ENCODE measurements at regions not wholly inside any gene's neighbourhood (a gene's known extent, or its start where the extent isn't known, plus 50 kb on each side); places are given as distances from the start of the nearest gene placed in this dataset.
"Not testable (repeated sequence)": the region's sequence is repeated elsewhere in the genome, so short reads cannot be mapped to it uniquely, and the experiment has no call there.

DNA sequence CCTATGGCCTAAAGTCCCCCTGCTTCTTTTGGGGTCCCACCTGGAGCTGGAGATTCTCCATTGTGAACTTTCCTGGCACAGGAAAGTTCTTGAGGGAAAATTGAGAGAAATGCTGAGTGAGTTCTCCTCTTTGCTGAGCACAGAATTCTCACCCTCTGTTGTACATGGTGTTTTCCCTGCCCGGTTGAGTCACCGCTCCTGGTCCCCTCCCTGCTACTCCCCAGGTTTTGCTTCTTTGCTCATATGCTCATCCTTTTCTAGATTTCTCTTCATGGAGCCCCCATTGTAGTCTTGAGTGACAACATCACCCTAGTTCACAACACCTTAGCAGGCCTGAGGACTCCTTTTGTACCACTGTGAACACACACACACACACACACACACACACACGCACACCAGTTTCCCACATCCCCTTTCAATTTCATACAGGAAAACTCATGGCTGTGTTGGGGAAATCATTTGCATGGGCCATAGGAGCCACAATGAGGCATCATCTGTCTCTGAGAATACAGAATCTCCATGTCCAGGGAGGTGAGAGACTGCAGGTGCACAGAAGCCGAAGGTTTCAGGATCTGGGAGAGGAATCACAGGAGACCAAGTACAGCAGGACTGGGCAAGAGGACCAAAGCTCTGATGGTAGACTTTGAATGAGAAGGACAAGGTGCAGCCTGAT lies 585.3 kb downstream of the GOLGA6L6 start:
- TF ChIP-seq, protein P1, sequence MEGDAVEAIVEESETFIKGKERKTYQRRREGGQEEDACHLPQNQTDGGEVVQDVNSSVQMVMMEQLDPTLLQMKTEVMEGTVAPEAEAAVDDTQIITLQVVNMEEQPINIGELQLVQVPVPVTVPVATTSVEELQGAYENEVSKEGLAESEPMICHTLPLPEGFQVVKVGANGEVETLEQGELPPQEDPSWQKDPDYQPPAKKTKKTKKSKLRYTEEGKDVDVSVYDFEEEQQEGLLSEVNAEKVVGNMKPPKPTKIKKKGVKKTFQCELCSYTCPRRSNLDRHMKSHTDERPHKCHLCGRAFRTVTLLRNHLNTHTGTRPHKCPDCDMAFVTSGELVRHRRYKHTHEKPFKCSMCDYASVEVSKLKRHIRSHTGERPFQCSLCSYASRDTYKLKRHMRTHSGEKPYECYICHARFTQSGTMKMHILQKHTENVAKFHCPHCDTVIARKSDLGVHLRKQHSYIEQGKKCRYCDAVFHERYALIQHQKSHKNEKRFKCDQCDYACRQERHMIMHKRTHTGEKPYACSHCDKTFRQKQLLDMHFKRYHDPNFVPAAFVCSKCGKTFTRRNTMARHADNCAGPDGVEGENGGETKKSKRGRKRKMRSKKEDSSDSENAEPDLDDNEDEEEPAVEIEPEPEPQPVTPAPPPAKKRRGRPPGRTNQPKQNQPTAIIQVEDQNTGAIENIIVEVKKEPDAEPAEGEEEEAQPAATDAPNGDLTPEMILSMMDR (IDR thresholded peaks at IDR 0.05; ENCODE audit: borderline replicate concordance, insufficient read depth, low read depth, low read length) = no peak

DNA sequence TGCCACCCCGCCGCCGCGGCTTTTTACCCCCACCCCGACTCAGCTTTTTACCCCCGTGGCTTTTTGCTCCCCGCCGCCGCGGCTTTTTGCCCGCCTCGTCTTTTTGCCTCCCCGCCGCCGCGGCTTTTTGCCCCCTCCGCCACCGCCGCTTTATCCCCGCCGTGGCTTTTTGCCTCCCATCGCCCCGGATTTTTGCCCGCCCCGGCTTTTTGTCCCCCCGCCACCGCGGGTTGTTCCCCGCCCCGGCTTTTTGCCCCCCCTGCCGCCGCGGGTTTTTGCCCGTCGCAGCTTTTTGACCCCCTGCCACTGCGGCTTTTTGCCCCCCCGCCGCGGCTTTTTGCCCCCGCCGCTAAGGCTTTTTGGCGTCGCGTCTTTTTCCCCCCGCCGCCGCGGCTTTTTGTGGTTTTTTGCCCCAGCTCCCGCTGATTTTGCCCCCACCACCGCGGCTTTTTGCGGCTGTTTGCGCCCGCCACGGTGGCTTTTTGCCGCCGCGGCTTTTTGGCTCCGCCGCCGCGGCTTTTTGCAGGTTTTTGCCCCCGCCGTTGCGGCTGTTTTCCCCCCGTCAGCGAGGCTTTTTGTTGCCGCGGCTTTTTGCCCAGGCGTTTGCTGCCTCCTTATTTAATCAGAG lies 597.2 kb downstream of the GOLGA6L6 start:
- TF ChIP-seq, protein P1 (IDR thresholded peaks at IDR 0.05; ENCODE audit: borderline replicate concordance, insufficient read depth, low read depth, low read length) = no peak
- no peak overlapping the region for H3K4me3 ChIP-seq (ENCODE audit: low read depth, low read length)

More for the DNA sequence above, 585.3 kb downstream of the GOLGA6L6 start:
- no peak overlapping the region for H3K4me3 ChIP-seq (ENCODE audit: low read depth, low read length)

DNA sequence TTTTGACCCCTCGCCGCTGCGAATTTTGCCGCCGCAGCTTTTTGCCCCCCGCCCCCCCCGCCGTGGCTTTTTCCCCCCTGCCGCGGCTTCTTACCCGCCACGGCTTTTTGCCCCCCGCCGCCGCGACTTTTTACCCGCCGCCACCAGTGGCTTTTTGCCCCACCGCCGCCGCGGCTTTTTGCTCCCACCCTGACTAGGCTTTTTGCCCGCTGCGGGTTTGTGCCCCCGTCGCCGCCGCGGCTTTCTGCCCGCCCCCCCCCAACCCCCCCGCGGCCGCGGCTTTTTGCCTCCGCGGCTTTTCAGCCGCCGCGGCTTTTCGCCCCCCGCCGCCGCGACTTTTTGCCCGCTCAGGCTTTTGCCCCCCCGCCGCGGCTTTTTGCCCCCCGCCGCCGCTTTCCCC lies 598.1 kb downstream of the GOLGA6L6 start:
- TF ChIP-seq, protein P1 (IDR thresholded peaks at IDR 0.05; ENCODE audit: borderline replicate concordance, insufficient read depth, low read depth, low read length) = no peak
- no peak overlapping the region for H3K4me3 ChIP-seq (ENCODE audit: low read depth, low read length)

DNA sequence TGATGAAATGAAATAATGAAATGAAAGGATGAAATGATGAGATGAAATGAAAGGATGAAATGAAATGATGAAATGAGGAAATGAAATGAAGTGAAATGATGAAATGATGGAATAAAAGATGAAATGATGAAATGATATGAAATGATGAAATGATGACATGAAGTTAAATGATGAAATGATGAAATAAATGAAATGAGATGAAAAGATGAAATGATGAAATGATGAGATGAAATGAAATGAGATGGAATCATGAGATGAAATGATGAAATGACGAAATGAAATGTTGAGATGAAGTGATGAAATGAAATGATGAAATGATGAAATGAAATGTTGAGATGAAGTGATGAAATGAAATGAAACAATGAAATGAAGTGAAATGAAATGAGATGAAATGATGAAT lies 638.3 kb downstream of the GOLGA6L6 start:
- H3K4me3 ChIP-seq (ENCODE audit: low read depth, low read length) = not testable (repeated sequence)

DNA sequence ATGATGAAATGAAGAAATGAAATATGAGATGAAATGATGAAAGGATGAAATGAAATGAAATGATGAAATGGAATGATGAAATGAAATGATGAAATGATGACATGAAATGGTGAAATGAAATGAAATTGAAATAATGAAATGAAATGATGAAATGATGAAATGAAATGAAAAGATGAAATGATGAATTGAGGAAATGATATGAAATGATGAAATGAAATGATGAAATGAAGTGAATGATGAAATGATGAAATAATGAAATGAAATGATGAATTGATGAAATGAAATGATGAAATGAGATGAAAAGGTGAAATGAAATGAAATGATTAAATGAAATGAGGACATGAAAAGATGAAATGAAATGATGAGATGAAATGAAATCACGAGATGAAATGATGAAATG lies 639.2 kb downstream of the GOLGA6L6 start:
- not testable (repeated sequence) for H3K4me3 ChIP-seq (ENCODE audit: low read depth, low read length)

DNA sequence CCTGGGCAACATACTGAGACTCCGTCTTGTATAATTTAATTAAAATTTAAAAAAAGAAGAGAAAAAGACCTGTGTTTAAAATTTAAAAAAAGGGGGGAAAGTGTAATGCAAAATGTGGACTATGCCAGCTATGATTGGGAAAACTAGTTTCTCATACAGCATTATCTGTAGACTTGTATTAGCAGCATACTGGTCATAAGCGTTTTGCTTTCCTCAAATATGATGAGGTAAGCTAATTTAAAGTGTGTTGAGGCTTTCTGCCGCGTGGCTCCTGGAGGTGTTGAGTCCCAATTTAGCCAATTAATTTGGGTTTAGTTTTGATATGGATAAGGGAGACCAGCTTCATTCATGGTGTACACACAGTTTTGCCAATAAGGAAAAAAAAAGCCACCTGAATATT lies 640.2 kb downstream of the GOLGA6L6 start:
- H3K4me3 ChIP-seq (ENCODE audit: low read depth, low read length) = not testable (repeated sequence)

DNA sequence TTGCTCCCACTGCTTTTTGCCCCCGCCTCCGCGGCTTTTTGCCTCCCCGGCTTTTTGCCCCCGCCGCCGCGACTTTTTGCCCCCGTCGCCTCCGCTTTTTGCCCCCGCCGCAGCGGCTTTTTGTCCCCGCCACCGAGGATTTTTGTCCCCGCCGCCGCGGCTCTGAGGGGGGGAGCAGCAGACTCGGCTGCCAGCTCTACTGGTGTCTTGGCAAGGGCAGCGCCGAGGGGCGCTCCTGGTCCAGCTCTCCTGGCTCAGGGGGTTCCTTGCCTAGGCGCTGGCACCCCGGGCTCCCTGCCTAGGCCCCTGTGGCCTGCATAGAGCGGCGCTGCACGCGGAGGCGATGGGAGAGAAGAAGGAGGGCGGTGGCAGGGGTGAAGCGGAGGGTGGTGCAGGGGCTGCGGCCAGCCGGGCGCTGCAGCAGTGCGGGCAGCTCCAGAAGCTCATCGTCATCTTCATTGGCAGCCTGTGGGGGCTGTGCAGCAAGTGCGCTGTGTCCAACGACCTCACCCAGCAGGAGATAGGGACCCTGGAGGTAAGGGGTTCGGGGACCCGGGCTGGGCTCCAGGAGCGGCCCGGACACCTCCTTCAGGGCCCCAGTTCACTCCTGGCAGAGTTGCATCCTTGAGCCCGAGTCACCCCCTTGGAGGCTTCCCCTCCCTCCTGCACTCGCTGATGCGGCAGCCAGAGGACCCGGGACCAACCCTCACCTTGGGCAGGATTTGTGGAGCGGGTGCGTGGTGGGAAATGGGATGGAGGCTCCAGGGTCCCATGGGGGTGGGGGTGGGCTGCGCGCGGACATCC lies 642.4 kb downstream of the GOLGA6L6 start:
- TF ChIP-seq, protein P1 (IDR thresholded peaks at IDR 0.05; ENCODE audit: borderline replicate concordance, insufficient read depth, low read depth, low read length) = no peak
- no peak overlapping the region for H3K4me3 ChIP-seq (ENCODE audit: low read depth, low read length)

DNA sequence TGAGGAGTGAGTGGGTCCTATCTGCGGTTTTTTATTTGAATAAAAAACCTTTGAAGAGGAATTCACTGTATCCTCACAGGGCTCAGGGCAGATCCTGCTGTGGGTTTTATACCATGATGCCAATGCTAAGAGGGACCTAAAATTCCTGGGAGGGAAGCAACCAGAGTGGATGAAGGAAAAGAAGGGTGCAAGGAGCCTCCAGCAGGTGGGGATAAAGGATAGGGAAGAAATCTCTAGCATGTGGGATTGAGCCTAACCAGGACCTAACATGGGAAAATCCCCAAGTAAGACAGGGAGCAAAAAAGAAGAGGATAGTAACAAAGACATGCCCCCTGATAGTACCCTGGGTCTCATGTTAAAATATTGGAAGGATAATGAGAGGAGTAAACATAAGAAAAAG lies 652.8 kb downstream of the GOLGA6L6 start:
- H3K4me3 ChIP-seq (ENCODE audit: low read depth, low read length) = not testable (repeated sequence)

DNA sequence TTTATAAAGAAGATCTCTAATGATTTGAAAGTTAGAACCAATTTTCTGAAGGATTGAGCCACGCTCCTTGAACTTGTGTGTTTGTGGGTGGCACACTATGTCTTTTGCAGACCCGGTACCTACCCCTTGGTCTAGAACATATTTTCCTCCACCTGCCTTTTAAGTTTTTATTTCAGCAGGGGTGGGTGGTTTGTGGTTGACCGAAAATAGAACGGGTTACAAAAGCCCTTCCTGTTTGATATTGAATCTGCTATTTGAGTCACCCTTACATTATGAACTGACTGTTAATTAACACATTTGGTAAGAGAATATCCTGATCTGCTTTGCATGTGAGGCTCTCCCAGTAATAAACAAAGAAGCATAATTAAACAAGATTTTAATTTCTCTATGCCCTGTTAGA lies 697.5 kb downstream of the GOLGA6L6 start:
- not testable (repeated sequence) for H3K4me3 ChIP-seq (ENCODE audit: low read depth, low read length)
